Activated naive CD4-positive, alpha-beta T cell treated with anti-CD3 and anti-CD28 coated beads, Interleukin-2, amount 50 U/mL, for 72 hours (primary cell): ENCODE measurements at regions not wholly inside any gene's neighbourhood (a gene's known extent, or its start where the extent isn't known, plus 50 kb on each side); places are given as distances from the start of the nearest gene placed in this dataset.

Experiments
- ATAC-seq, 2 donors: fragments of 150-1000 bp; cut with Tn5 transposase; 2 replicates each; pipeline ENCODE4 v1.10.0; 2021; ENCODE audit warnings: mild to moderate bottlenecking in 2 of 2, moderate library complexity in 2 of 2
- DNase-seq, 2 donors: peaks; one replicate each; pipeline ENCODE4 v3.0.0; 2021 to 2022; ENCODE audit warnings: low spot score in 2 of 2
- H3K27ac Mint-ChIP-seq, 2 donors: one replicate each; pipeline ENCODE4 v1.8.0; 2022; ENCODE audit warnings: mild to moderate bottlenecking in 2 of 2, mixed read lengths in 2 of 2
- H3K36me3 Mint-ChIP-seq, 2 donors: one replicate each; pipeline ENCODE4 v1.8.0; 2022; ENCODE audit warnings: mixed read lengths in 2 of 2
- H3K9me3 Mint-ChIP-seq, 2 donors: one replicate each; pipeline ENCODE4 v1.8.0; 2022; ENCODE audit warnings: mixed read lengths in 2 of 2

- no peak for ATAC-seq
- H3K9me3 Mint-ChIP-seq: peaks cover 8 to 31% of the 10 kb centered on the region in 2 donors
- H3K27ac Mint-ChIP-seq: no peak overlapping the region
- no peak for DNase-seq
- H3K36me3 Mint-ChIP-seq: peaks cover 0 to 7% of the 10 kb centered on the region in 2 donors
Measured at GRCh38 chr9:11833056-11833455, 860.1 kb upstream of the TYRP1 start.

- ATAC-seq (no peak), DNase-seq (no peak)
- peaks cover 13 to 14% of the 10 kb centered on the region in 2 donors for H3K9me3 Mint-ChIP-seq
- peaks cover 0 to 6% of the 10 kb centered on the region in 2 donors for H3K36me3 Mint-ChIP-seq
- H3K27ac Mint-ChIP-seq: no peak overlapping the region
Measured at GRCh38 chr9:11868795-11869194, 824.4 kb upstream of the TYRP1 start.

DNA sequence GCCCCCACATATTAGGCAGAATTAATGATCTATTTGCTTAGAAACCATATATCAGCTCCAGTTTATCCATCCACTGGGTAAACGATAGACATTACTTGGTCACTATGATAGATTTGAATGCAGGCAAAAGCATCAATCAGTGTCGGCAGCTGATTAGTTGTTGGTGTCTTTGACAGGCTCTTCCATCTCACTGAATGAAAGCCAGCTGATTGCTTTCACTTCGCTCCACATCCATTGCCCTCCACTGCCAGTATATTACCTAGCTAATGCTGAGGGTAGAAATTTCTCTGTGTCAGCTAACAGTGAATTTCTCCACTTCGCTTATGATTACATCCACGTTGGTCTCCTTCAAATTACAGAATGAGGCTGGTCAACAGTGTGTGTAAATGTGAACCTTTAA, 821.3 kb upstream of the TYRP1 start:
- peaks cover 0 to 6% of the 10 kb centered on the region in 2 donors for H3K36me3 Mint-ChIP-seq
- ATAC-seq (no peak), DNase-seq (no peak)
- peaks cover 10 to 11% of the 10 kb centered on the region in 2 donors for H3K9me3 Mint-ChIP-seq
- H3K27ac Mint-ChIP-seq: no peak overlapping the region

DNA sequence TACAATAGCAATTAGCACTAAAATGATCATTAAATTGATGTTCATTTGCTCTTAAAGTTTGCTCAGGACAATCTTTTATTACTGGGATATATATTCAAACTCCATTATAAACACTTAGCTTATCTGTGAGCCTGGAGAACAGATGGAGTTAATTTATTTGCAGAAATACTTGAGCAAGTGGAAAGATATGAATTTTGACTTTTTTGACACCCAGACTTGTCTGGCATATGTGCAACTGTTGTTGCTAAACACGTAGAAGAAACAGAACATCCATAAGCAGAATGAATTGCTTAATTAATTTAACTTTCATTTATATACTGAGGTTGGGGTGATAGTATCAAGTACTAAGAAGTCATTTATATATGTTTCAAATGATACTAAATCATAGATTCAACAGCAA, 820.7 kb upstream of the TYRP1 start:
- Mint-ChIP-seq H3K36me3 (peaks cover 0 to 6% of the 10 kb centered on the region in 2 donors), H3K27ac (no peak overlapping the region), H3K9me3 (peaks cover 10 to 11% of the 10 kb centered on the region in 2 donors)
- DNase-seq (no peak), ATAC-seq (no peak)

GRCh38 chr9:11874414-11874813, 818.8 kb upstream of the TYRP1 start:
- ATAC-seq: no peak
- DNase-seq: no peak
- H3K27ac Mint-ChIP-seq: no peak overlapping the region
- peaks cover 0 to 6% of the 10 kb centered on the region in 2 donors for H3K36me3 Mint-ChIP-seq
- peaks cover 3 to 7% of the 10 kb centered on the region in 2 donors for H3K9me3 Mint-ChIP-seq

GRCh38 chr9:11892401-11892800, 800.8 kb upstream of the TYRP1 start:
- H3K27ac Mint-ChIP-seq: no peak overlapping the region
- peaks cover 31 to 33% of the 10 kb centered on the region in 2 donors for H3K9me3 Mint-ChIP-seq
- peaks cover 21 to 22% of the 10 kb centered on the region in 2 donors for H3K36me3 Mint-ChIP-seq
- no peak for DNase-seq
- no peak for ATAC-seq

- Mint-ChIP-seq H3K36me3 (peaks cover 21 to 22% of the 10 kb centered on the region in 2 donors), H3K27ac (no peak overlapping the region), H3K9me3 (peaks cover 31 to 33% of the 10 kb centered on the region in 2 donors)
- DNase-seq (no peak), ATAC-seq (no peak)
Measured at GRCh38 chr9:11893331-11893730, 799.9 kb upstream of the TYRP1 start.

GRCh38 chr9:11894136-11894535, 799.0 kb upstream of the TYRP1 start:
- peaks cover 31 to 33% of the 10 kb centered on the region in 2 donors for H3K9me3 Mint-ChIP-seq

GRCh38 chr9:11902610-11903009, 790.6 kb upstream of the TYRP1 start:
- DNase-seq: no peak
- Mint-ChIP-seq H3K9me3 (peaks cover 9% of the 10 kb centered on the region in 2 donors), H3K27ac (no peak overlapping the region), H3K36me3 (peaks cover 0 to 5% of the 10 kb centered on the region in 2 donors)
- no peak for ATAC-seq

More at GRCh38 chr9:11894136-11894535, 799.0 kb upstream of the TYRP1 start:
- Mint-ChIP-seq H3K36me3 (peaks cover 21 to 22% of the 10 kb centered on the region in 2 donors), H3K27ac (no peak overlapping the region)
- no peak for DNase-seq
- no peak for ATAC-seq

DNA sequence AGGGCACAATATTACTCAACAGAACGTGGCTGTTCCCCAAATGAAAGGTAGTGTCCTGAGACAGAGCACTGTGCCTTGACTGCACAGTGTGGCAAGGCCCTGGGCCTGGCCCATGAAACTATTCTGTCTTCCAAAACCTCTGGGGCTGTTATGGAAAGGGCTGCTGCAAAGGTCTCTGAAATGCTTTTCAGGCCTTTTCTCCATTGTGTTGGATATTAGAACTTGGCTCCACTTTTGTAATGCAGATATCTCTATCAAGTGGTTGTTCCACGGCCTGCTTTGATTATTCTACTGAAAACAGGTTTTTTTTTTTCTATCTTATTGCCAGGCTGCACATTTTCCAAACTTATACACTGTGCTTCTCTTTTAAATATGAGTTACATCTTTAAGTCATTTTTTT, 777.5 kb upstream of the TYRP1 start:
- peaks cover 0 to 7% of the 10 kb centered on the region in 2 donors for H3K36me3 Mint-ChIP-seq
- peaks cover 24 to 29% of the 10 kb centered on the region in 2 donors for H3K9me3 Mint-ChIP-seq
- no peak overlapping the region for H3K27ac Mint-ChIP-seq
- ATAC-seq: no peak
- DNase-seq: no peak

DNA sequence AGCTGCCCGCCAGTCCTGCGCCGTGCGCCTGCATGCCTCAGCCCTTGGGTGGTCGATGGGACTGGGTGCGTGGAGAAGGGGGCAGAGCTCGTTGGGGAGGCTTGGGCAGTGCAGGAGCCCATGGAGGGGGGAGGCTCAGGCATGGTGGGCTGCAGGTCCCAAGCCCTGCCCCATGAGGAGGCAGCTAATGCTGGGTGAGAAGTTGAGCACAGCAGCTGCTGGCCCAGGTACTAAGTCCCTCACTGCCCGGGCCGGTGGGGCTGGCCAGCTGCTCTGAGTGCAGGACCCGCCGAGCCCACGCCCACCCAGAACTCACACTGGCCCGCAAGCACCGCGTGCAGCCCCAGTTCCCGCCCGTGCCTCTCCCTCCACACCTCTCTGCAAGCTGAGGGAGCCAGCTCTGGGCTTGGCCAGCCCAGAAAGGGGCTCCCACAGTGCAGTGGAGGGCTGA, 764.3 kb upstream of the TYRP1 start:
- Mint-ChIP-seq H3K36me3 (no peaks in the 10 kb centered on the region), H3K9me3 (peaks cover 6 to 17% of the 10 kb centered on the region in 2 donors), H3K27ac (no peak overlapping the region)
- no peak for DNase-seq
- ATAC-seq: no peak

DNA sequence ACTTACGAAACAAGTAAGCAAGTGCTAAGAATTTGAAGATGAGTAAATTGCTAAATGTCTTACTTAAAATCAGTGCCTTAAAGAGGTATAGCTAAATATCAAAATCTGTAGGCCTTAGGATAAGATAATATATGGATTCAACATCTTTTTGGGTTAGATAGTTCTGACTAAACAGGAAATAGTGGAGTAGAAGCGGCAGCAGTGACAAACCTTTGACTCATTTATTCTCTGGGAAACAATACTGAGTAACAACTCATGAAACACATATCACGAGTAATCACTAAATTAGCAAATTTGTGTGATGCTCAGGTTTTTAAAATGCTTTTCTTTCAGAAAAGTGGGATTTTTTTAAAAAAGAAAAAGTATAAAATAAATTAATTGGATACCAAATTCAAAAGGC, 762.1 kb upstream of the TYRP1 start:
- no peak for DNase-seq
- Mint-ChIP-seq H3K9me3 (peaks cover 10 to 21% of the 10 kb centered on the region in 2 donors), H3K36me3 (peaks cover 0 to under 1% of the 10 kb centered on the region in 2 donors), H3K27ac (no peak overlapping the region)
- no peak for ATAC-seq

DNA sequence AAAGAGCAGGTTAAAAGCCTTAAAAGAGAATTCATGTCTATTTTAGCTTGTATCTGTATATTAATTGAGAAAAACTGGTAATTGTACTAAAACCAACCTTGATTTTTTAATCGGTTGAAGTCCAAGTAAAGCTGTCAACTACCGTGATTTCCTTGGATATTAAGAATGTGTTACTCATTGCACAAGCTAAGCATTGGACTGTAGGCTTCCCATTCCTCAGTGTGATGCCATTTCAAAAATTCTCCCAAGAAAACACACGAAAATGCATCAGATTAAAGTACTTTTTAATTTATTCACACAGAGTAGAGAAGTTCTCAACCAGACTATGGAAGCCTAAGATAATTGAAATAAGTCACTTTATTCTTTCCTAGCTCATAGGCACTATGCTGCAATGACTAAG, 761.4 kb upstream of the TYRP1 start:
- no peak for ATAC-seq
- peaks cover 0 to 6% of the 10 kb centered on the region in 2 donors for H3K36me3 Mint-ChIP-seq
- H3K27ac Mint-ChIP-seq: no peak overlapping the region
- no peak for DNase-seq
- peaks cover 14 to 25% of the 10 kb centered on the region in 2 donors for H3K9me3 Mint-ChIP-seq

DNA sequence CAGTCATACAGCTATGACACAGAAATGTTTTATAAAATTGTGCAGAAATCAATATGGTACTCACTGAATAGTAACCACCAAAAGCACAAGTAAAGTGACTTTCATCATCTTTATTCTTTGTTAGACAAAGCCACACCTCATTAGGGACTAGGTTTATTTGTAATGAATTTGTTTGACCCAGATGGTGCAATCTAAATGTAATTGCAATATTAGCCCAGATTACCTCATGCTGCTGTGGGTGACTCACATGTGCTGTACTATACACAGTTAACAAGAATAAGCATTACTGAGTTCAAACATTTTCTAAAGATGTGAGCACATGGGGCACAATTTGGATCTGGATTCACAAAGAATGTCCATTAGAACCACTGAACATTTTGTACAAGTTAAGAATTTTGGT, 759.3 kb upstream of the TYRP1 start:
- H3K9me3 Mint-ChIP-seq: peaks cover 9 to 14% of the 10 kb centered on the region in 2 donors
- DNase-seq: no peak
- H3K36me3 Mint-ChIP-seq: peaks cover 0 to 6% of the 10 kb centered on the region in 2 donors
- ATAC-seq: no peak
- no peak overlapping the region for H3K27ac Mint-ChIP-seq

- H3K36me3 Mint-ChIP-seq: peaks cover 6 to 17% of the 10 kb centered on the region in 2 donors
- H3K9me3 Mint-ChIP-seq: peaks cover 26 to 27% of the 10 kb centered on the region in 2 donors
- no peak overlapping the region for H3K27ac Mint-ChIP-seq
- no peak for DNase-seq
- no peak for ATAC-seq
Measured at GRCh38 chr9:11946531-11946930, 746.7 kb upstream of the TYRP1 start.

- H3K36me3 Mint-ChIP-seq: peaks cover 5 to 11% of the 10 kb centered on the region in 2 donors
- ATAC-seq (no peak), DNase-seq (no peak)
- H3K9me3 Mint-ChIP-seq: peaks cover 15 to 19% of the 10 kb centered on the region in 2 donors
- no peak overlapping the region for H3K27ac Mint-ChIP-seq
Measured at GRCh38 chr9:11962327-11962726, 730.9 kb upstream of the TYRP1 start.

- H3K36me3 Mint-ChIP-seq: peaks cover 0 to 7% of the 10 kb centered on the region in 2 donors
- no peak overlapping the region for H3K27ac Mint-ChIP-seq
- ATAC-seq: no peak
- DNase-seq: no peak
- peaks cover 15 to 21% of the 10 kb centered on the region in 2 donors for H3K9me3 Mint-ChIP-seq
Measured at GRCh38 chr9:11966786-11967185, 726.4 kb upstream of the TYRP1 start.

GRCh38 chr9:11968631-11969030, 724.6 kb upstream of the TYRP1 start:
- Mint-ChIP-seq H3K36me3 (peaks cover 0 to 3% of the 10 kb centered on the region in 2 donors), H3K27ac (no peak overlapping the region), H3K9me3 (peaks cover 17 to 23% of the 10 kb centered on the region in 2 donors)
- DNase-seq: no peak
- no peak for ATAC-seq
